Ovary (tissue), 3 donors: ENCODE measurements at regions not wholly inside any gene's neighbourhood (a gene's known extent, or its start where the extent isn't known, plus 50 kb on each side); places are given as distances from the start of the nearest gene placed in this dataset.

Source experiments
- CTCF ChIP-seq, 3 donors: fragments of 450-650 bp in 2 of 3; fragments of 200-600 bp in 1 of 3; IDR thresholded peaks; one replicate each; pipeline versions ENCODE4 v1.5.1 to v1.8.0; 2016 to 2022; ENCODE audit warnings: antibody characterized with exemption in 3 of 3, mild to moderate bottlenecking in 1 of 3
- POLR2A ChIP-seq: fragments of 450-650 bp; IDR thresholded peaks from one replicate; pipeline ENCODE4 v1.6.1; 2017; ENCODE audit warnings: antibody characterized with exemption, mild to moderate bottlenecking, moderate library complexity
- donor health status: DM: no; HTN: no; CAD: no.

- no peak for TF ChIP-seq CTCF (IDR thresholded peaks at IDR 0.05)
- no peak for TF ChIP-seq POLR2A
Observed at GRCh38 chr10:44087403-44087802, 297.5 kb downstream of the CXCL12 start.
